OCI-LY7 (cell line): ENCODE measurements at regions not wholly inside any gene's neighbourhood (a gene's known extent, or its start where the extent isn't known, plus 50 kb on each side); places are given as distances from the start of the nearest gene placed in this dataset.

Experiments used
- BruUV-seq: library from RNA; stranded (reverse); fragments of 400-500 nt; replicated peaks from 2 replicates; lab custom pipeline; 2021; lab: Mats Ljungman, UMichigan
- CTCF ChIA-PET: fragments of 300-600 bp; sonication (Branson Sonifier 250); formaldehyde crosslinking; loops from one replicate; lab custom pipeline; 2022; ENCODE audit warnings: antibody characterized with exemption; ENCODE audit not compliant: unreplicated experiment; lab: Charles Lee
- POLR2A ChIA-PET: fragments of 300-600 bp; sonication (Branson Sonifier 250); formaldehyde crosslinking; loops from one replicate; lab custom pipeline; 2022; ENCODE audit warnings: antibody characterized with exemption; lab: Charles Lee
- DNase-seq: peaks from one replicate; pipeline ENCODE4 v3.0.0-alpha.2; 2015; ENCODE audit warnings: low spot score
- H2AFZ ChIP-seq: fragments of 200-600 bp; sonication (generic), shearing (Covaris generic); 2 replicates; pipeline ENCODE4 v1.6.1; 2014; ENCODE audit warnings: mild to moderate bottlenecking, antibody characterized with exemption, low read length, moderate library complexity
- H3K27ac ChIP-seq: fragments of 200-600 bp; sonication (generic); 2 replicates; pipeline ENCODE4 v1.5.1; 2014; ENCODE audit warnings: mixed run types, low read depth, mild to moderate bottlenecking, moderate library complexity, low read length, inconsistent platforms; ENCODE audit not compliant: poor library complexity, severe bottlenecking
- H3K36me3 ChIP-seq: fragments of 200-600 bp; sonication (generic); 2 replicates; pipeline ENCODE4 v1.6.1; 2014; ENCODE audit warnings: mild to moderate bottlenecking, antibody characterized with exemption, low read length, moderate library complexity, mixed read lengths; ENCODE audit not compliant: insufficient read depth
- H3K4me1 ChIP-seq: fragments of 200-600 bp; sonication (generic); 2 replicates; pipeline ENCODE4 v1.5.1; 2014; ENCODE audit warnings: mild to moderate bottlenecking, low read length; ENCODE audit not compliant: insufficient read depth, poor library complexity, severe bottlenecking
- H3K4me2 ChIP-seq: fragments of 200-600 bp; sonication (generic); 2 replicates; pipeline ENCODE4 v1.6.1; 2014; ENCODE audit warnings: mild to moderate bottlenecking, low read length
- H3K4me3 ChIP-seq: fragments of 200-600 bp; sonication (generic); 2 replicates; pipeline ENCODE4 v1.5.1; 2014; ENCODE audit warnings: mild to moderate bottlenecking, low read depth, low read length; ENCODE audit not compliant: poor library complexity, severe bottlenecking
- H3K79me2 ChIP-seq: fragments of 200-600 bp; sonication (generic); 2 replicates; pipeline ENCODE4 v1.6.1; 2016; ENCODE audit warnings: low read depth, mild to moderate bottlenecking, low read length, moderate library complexity, mixed read lengths; ENCODE audit not compliant: insufficient read depth
- H3K9me2 ChIP-seq: fragments of 200-600 bp; sonication (generic); 2 replicates; pipeline ENCODE4 v1.6.1; 2016; ENCODE audit warnings: mild to moderate bottlenecking, low read length, mixed read lengths; ENCODE audit not compliant: insufficient read depth
- H3K9me3 ChIP-seq: fragments of 200-600 bp; sonication (generic); 2 replicates; pipeline ENCODE4 v1.6.1; 2014; ENCODE audit warnings: mild to moderate bottlenecking, mixed run types, low read length, mixed read lengths
- H4K20me1 ChIP-seq: fragments of 200-600 bp; sonication (generic); 2 replicates; pipeline ENCODE4 v1.6.1; 2014; ENCODE audit warnings: mild to moderate bottlenecking, antibody characterized with exemption, low read length, moderate library complexity, mixed read lengths; ENCODE audit not compliant: insufficient read depth
- EZH2phosphoT487 ChIP-seq: fragments of 200-600 bp; sonication (generic); IDR thresholded peaks from 2 replicates; pipeline ENCODE4 v1.6.1; 2018; ENCODE audit warnings: low read depth, borderline replicate concordance, mild to moderate bottlenecking, mixed run types, antibody characterized with exemption, low read length, moderate library complexity, mixed read lengths
- intact Hi-C: fragments of 100-400 bp; cut with micrococcal nuclease; formaldehyde crosslinking; loops from one replicate; pipeline ENCODE4 v1.10.0; 2022; ENCODE audit not compliant: unreplicated experiment
- TF ChIP-seq, protein P1 (sequence below): fragments of 200-600 bp; sonication (generic); conservative IDR thresholded peaks from 2 replicates; pipeline ENCODE4 v1.5.1; 2014; ENCODE audit warnings: mild to moderate bottlenecking, antibody characterized with exemption, low read length, moderate library complexity, mixed read lengths

DNA sequence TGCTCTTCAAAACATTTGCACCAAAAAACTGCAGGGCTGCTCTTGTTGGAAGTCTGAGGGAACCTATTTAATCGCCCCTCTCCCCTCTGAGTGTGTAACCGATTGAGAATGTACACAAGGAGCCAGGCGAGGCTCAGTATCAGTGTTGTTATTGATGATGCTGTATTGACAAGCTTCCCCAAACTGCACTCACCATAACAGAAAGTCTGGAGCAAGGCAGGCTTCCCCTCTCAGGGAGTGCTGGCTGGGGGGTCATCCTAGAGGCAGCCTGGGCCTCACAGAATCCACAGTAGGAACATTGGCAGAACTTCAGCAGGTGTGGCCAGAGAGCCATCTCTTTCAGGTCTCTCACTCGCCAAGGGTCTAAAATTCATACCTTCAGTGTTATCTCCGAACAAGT lies 58.1 kb upstream of the TUNAR start:
- TF ChIP-seq, protein P1, sequence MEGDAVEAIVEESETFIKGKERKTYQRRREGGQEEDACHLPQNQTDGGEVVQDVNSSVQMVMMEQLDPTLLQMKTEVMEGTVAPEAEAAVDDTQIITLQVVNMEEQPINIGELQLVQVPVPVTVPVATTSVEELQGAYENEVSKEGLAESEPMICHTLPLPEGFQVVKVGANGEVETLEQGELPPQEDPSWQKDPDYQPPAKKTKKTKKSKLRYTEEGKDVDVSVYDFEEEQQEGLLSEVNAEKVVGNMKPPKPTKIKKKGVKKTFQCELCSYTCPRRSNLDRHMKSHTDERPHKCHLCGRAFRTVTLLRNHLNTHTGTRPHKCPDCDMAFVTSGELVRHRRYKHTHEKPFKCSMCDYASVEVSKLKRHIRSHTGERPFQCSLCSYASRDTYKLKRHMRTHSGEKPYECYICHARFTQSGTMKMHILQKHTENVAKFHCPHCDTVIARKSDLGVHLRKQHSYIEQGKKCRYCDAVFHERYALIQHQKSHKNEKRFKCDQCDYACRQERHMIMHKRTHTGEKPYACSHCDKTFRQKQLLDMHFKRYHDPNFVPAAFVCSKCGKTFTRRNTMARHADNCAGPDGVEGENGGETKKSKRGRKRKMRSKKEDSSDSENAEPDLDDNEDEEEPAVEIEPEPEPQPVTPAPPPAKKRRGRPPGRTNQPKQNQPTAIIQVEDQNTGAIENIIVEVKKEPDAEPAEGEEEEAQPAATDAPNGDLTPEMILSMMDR: no peak
- no peak for TF ChIP-seq EZH2phosphoT487
- Histone ChIP-seq H3K36me3 (no peaks in the 10 kb centered on the region), H3K79me2 (no peaks in the 10 kb centered on the region), H3K9me2 (no peaks in the 10 kb centered on the region), H4K20me1 (no peaks in the 10 kb centered on the region), H2AFZ (no peak overlapping the region), H3K27ac (no peak overlapping the region), H3K4me3 (no peak overlapping the region), H3K9me3 (no peaks in the 10 kb centered on the region), H3K4me2 (no peak overlapping the region), H3K4me1 (no peaks in the 10 kb centered on the region)
- no TSS peak for BruUV-seq
- CTCF ChIA-PET: no interaction called here
- DNase-seq: no peak
- POLR2A ChIA-PET: no interaction called here
- intact Hi-C loops: no loop called here

DNA sequence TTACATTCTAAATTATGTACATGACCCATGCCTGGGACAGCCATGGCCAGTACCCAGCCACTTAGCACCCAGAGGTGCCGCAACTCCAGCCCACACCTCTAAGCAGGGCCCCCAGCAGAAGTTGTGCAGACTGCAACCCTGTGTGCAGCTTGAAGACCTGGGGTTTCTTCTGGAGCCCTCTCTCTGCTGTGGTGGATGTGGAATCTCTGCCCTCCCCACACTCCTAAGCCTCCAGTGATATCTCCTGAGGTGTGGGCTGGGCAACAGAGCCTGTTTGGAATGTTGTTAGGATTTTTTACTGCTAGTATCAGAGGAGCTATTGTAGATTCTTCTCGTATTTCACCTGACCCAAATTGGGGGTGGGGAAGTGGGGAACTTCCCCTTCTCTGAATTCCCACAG lies 59.4 kb upstream of the TUNAR start:
- no peak overlapping the region for H3K4me2 ChIP-seq
- intact Hi-C loops: no loop called here
- H3K9me3 ChIP-seq: no peaks in the 10 kb centered on the region
- no peaks in the 10 kb centered on the region for H3K9me2 ChIP-seq
- no peak overlapping the region for H3K4me3 ChIP-seq
- BruUV-seq: no TSS peak
- CTCF ChIA-PET: no interaction called here
- no peak overlapping the region for H3K27ac ChIP-seq
- no peaks in the 10 kb centered on the region for H3K4me1 ChIP-seq
- TF ChIP-seq, protein P1: no peak
- no peak for TF ChIP-seq EZH2phosphoT487
- no peak overlapping the region for H2AFZ ChIP-seq
- no peaks in the 10 kb centered on the region for H4K20me1 ChIP-seq
- no peaks in the 10 kb centered on the region for H3K36me3 ChIP-seq
- no peaks in the 10 kb centered on the region for H3K79me2 ChIP-seq
- POLR2A ChIA-PET: no interaction called here
- DNase-seq: no peak

DNA sequence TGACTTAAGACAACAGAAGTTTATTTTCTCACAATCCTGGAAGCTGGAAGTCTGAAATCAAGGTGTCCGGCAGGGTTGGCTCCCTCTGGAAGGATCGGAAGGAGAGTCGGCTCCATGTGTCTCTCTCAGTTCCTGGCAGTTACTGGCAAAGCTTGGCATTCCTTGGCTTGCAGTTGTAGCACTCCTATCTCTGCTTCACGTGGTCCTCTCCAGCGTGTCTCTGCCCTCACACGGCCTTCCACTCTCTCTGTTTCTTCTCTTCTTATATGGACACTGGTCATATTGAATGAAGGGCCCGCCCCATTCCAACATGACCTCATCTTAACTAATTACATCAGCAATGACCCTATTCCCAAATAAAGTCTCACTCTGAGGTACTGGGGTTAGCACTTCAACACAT lies 60.1 kb upstream of the TUNAR start:
- CTCF ChIA-PET: no interaction called here
- no TSS peak for BruUV-seq
- no peaks in the 10 kb centered on the region for H3K9me3 ChIP-seq
- no peaks in the 10 kb centered on the region for H3K4me1 ChIP-seq
- no peaks in the 10 kb centered on the region for H4K20me1 ChIP-seq
- no peaks in the 10 kb centered on the region for H3K36me3 ChIP-seq
- H3K9me2 ChIP-seq: no peaks in the 10 kb centered on the region
- intact Hi-C loops: no loop called here
- H3K27ac ChIP-seq: no peak overlapping the region
- H2AFZ ChIP-seq: no peak overlapping the region
- no peak for DNase-seq
- POLR2A ChIA-PET: no interaction called here
- no peak for TF ChIP-seq EZH2phosphoT487
- TF ChIP-seq, protein P1: no peak
- H3K4me2 ChIP-seq: no peak overlapping the region
- H3K79me2 ChIP-seq: no peaks in the 10 kb centered on the region
- no peak overlapping the region for H3K4me3 ChIP-seq
